Spleen (tissue), 7 donors: ENCODE measurements at regions not wholly inside any gene's neighbourhood (a gene's known extent, or its start where the extent isn't known, plus 50 kb on each side); places are given as distances from the start of the nearest gene placed in this dataset.

Source experiments
- CTCF ChIP-seq, 11 experiments: fragments of 200-600 bp in 7 of 11; fragments of 450-650 bp in 4 of 11; sonication (generic) in 4 of 11; IDR thresholded peaks in 8 of 11; conservative IDR thresholded peaks in 3 of 11; 1 replicate in 7 of 11; 2 replicates in 4 of 11; pipeline versions ENCODE4 v1.4.0 to v1.8.0; 2016 to 2021; ENCODE audit warnings: antibody characterized with exemption in 11 of 11, inconsistent platforms in 4 of 11, mild to moderate bottlenecking in 1 of 11
- POLR2A ChIP-seq, 3 donors: fragments of 450-650 bp; IDR thresholded peaks; one replicate each; pipeline ENCODE4 v1.5.1; 2017; ENCODE audit warnings: antibody characterized with exemption in 3 of 3, mild to moderate bottlenecking in 1 of 3
- donor health status: DM: no; HTN: no; CAD: no; lungs with moderate emphysema.
- donor health status: DM: no; HTN: no; CAD: no.
- donor health status: DM: no; HTN: no; CAD: no.

- TF ChIP-seq CTCF (IDR thresholded peaks at IDR 0.05 in 8 of 11, conservative IDR thresholded peaks at IDR 0.05 in 3 of 11) (no peak), POLR2A (IDR thresholded peaks at IDR 0.05) (no peak)
Observed at GRCh38 chr11:42311944-42312343, 852.5 kb upstream of the LRRC4C start.
